OCI-LY3 (cell line): ENCODE measurements at regions not wholly inside any gene's neighbourhood (a gene's known extent, or its start where the extent isn't known, plus 50 kb on each side); places are given as distances from the start of the nearest gene placed in this dataset.

Source experiments
- CTCF ChIP-seq: fragments of 200-600, 300-600 bp; sonication (generic); IDR thresholded peaks from 2 replicates; pipeline ENCODE4 v1.5.1; 2014; ENCODE audit warnings: antibody characterized with exemption, low read length, low read depth
- EZH2phosphoT487 ChIP-seq: fragments of 200-600 bp; shearing (Covaris generic); IDR thresholded peaks from 2 replicates; pipeline ENCODE4 v1.6.1; 2018; ENCODE audit warnings: antibody characterized with exemption, mixed run types, low read depth

- TF ChIP-seq CTCF: no peak
- no peak for TF ChIP-seq EZH2phosphoT487
Measured at GRCh38 chr13:61358599-61358998, 57.0 kb downstream of the PCDH20 start.
